Body of pancreas (tissue), 4 donors: ENCODE measurements at regions not wholly inside any gene's neighbourhood (a gene's known extent, or its start where the extent isn't known, plus 50 kb on each side); places are given as distances from the start of the nearest gene placed in this dataset.

Experiments used
- POLR2A ChIP-seq, 3 donors: fragments of 450-650 bp; IDR thresholded peaks; one replicate each; pipeline ENCODE4 v1.6.1; 2016; ENCODE audit warnings: antibody characterized with exemption in 3 of 3, mild to moderate bottlenecking in 2 of 3
- TF ChIP-seq, protein P1 (sequence below), 7 experiments: fragments of 450-650 bp in 4 of 7; fragments of 200-600 bp in 3 of 7; sonication (generic) in 3 of 7; IDR thresholded peaks; one replicate each; pipeline ENCODE4 v1.5.1; 2016 to 2019; ENCODE audit warnings: antibody characterized with exemption in 7 of 7

DNA sequence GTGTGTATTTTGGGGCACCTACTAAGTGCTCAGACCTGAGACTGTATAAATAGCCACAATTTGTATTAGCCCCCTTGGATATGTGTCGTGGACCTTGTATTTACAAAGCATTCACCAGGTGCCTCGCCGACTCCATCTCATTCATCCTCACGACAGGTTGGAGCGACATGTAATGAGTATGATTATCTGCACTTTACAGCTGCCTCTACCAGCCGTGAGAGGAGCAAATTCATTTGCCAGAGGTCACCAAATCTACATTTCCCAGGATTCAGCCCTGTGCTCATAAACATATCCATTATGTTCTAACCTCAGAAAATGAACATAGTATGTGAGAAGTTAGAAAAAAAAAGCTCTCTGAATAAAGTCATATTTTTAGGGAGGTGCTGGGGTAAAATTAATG, 167.4 kb downstream of the ZDHHC21 start:
- TF ChIP-seq, protein P1, sequence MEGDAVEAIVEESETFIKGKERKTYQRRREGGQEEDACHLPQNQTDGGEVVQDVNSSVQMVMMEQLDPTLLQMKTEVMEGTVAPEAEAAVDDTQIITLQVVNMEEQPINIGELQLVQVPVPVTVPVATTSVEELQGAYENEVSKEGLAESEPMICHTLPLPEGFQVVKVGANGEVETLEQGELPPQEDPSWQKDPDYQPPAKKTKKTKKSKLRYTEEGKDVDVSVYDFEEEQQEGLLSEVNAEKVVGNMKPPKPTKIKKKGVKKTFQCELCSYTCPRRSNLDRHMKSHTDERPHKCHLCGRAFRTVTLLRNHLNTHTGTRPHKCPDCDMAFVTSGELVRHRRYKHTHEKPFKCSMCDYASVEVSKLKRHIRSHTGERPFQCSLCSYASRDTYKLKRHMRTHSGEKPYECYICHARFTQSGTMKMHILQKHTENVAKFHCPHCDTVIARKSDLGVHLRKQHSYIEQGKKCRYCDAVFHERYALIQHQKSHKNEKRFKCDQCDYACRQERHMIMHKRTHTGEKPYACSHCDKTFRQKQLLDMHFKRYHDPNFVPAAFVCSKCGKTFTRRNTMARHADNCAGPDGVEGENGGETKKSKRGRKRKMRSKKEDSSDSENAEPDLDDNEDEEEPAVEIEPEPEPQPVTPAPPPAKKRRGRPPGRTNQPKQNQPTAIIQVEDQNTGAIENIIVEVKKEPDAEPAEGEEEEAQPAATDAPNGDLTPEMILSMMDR (IDR thresholded peaks at IDR 0.05): no peak
- no peak for TF ChIP-seq POLR2A (IDR thresholded peaks at IDR 0.05)
